Psoas muscle (tissue), 7 donors: ENCODE measurements at regions not wholly inside any gene's neighbourhood (a gene's known extent, or its start where the extent isn't known, plus 50 kb on each side); places are given as distances from the start of the nearest gene placed in this dataset.
"Not testable (repeated sequence)": the region's sequence is repeated elsewhere in the genome, so short reads cannot be mapped to it uniquely, and the experiment has no call there.

Source experiments
- ATAC-seq, 4 donors: fragments of 200-7000 bp; cut with Tn5 transposase; one replicate each; pipeline ENCODE4 v1.9.1; 2020; ENCODE audit warnings: moderate library complexity in 3 of 4, mild to moderate bottlenecking in 2 of 4
- DNase-seq, 2 donors: peaks; one replicate each; pipeline ENCODE4 v3.0.0-alpha.2; 2020
- H3K27ac ChIP-seq: fragments of 200-600 bp; one replicate; pipeline ENCODE4 v1.8.0; 2022
- H3K27me3 ChIP-seq, 3 donors: fragments of 200-600 bp in 1 of 3; one replicate each; pipeline versions ENCODE4 v1.6.1 to v1.8.0; 2013 to 2022; ENCODE audit warnings: low read length in 2 of 3, mild to moderate bottlenecking in 2 of 3, moderate library complexity in 1 of 3; ENCODE audit not compliant: insufficient read depth in 3 of 3
- H3K36me3 ChIP-seq, 2 donors: fragments of 200-600 bp in 1 of 2; one replicate each; pipeline versions ENCODE4 v1.6.1 to v1.8.0; 2013 to 2022; ENCODE audit warnings: low read depth in 1 of 2, mild to moderate bottlenecking in 1 of 2, moderate library complexity in 1 of 2; ENCODE audit not compliant: insufficient read depth in 1 of 2
- H3K4me1 ChIP-seq: fragments of 200-600 bp; one replicate; pipeline ENCODE4 v1.8.0; 2022
- H3K4me3 ChIP-seq: fragments of 200-600 bp; one replicate; pipeline ENCODE4 v1.8.0; 2022; ENCODE audit warnings: mild to moderate bottlenecking
- H3K9me3 ChIP-seq: fragments of 200-600 bp; one replicate; pipeline ENCODE4 v1.8.0; 2022
- CTCF ChIP-seq: fragments of 200-600 bp; IDR thresholded peaks from one replicate; pipeline ENCODE4 v1.8.0; 2022; ENCODE audit warnings: antibody characterized with exemption
- WGBS, 3 donors: extraction: QIAGEN DNeasy Blood & Tissue Kit; methylation state at CpG; one replicate each; pipeline versions ENCODE4 v1.1.6 to v1.1.7; 2013; 5-methylcytosine and 5-hydroxymethylcytosine counted together
- intact Hi-C, 2 donors: fragments of 100-400 bp; cut with DNase I; formaldehyde crosslinking; loops; one replicate each; pipeline versions ENCODE4 v1.11.0 to v1.14.2; 2022
- donor health status: healthy with polysubstance abuse.
- donor health status: DM: no; HTN: no; CAD: no; lungs with moderate emphysema.
- donor health status: Bipolar disorder and iron deficiency.
- donor health status: healthy.
- donor health status: DM: yes; HTN: yes; CAD: no.
- donor health status: DM: no; HTN: no; CAD: no.
- donor health status: DM: yes; HTN: yes; CAD: no.

GRCh38 chr3:61387817-61388216, 136.6 kb upstream of the FHIT start:
- DNase-seq (no peak), ATAC-seq (no peak)
- Histone ChIP-seq H3K27me3 (no peaks in the 10 kb centered on the region), H3K36me3 (no peaks in the 10 kb centered on the region), H3K27ac (no peak overlapping the region), H3K9me3 (no peaks in the 10 kb centered on the region), H3K4me3 (no peak overlapping the region), H3K4me1 (no peaks in the 10 kb centered on the region)
- WGBS, 3 donors, result 71 to 82% (median 76%) methylated on average over 3 of the region's 3 CpGs
- TF ChIP-seq CTCF, result no peak
- intact Hi-C loops, result no loop called here

- H3K36me3 ChIP-seq, H3K4me1 ChIP-seq, intact Hi-C loops, H3K9me3 ChIP-seq, ATAC-seq, H3K27ac ChIP-seq, H3K27me3 ChIP-seq, DNase-seq, H3K4me3 ChIP-seq: not testable (repeated sequence)
- 97 to 99% (median 98%) methylated on average over 19 to 23 of the region's 23 CpGs for WGBS, 3 donors
Observed at GRCh38 chr3:61393480-61393947, 142.3 kb upstream of the FHIT start.

- no peak for DNase-seq
- intact Hi-C loops, result no loop called here
- H3K4me1 ChIP-seq, result no peaks in the 10 kb centered on the region
- no peaks in the 10 kb centered on the region for H3K9me3 ChIP-seq
- H3K4me3 ChIP-seq, result no peak overlapping the region
- no peaks in the 10 kb centered on the region for H3K36me3 ChIP-seq
- no peak overlapping the region for H3K27ac ChIP-seq
- no peak for ATAC-seq
- H3K27me3 ChIP-seq, result no peaks in the 10 kb centered on the region
- 43 to 58% (median 44%) methylated on average over 3 of the region's 3 CpGs for WGBS, 3 donors
- no peak for TF ChIP-seq CTCF
Observed at GRCh38 chr3:61401359-61401758, 150.1 kb upstream of the FHIT start.

- Histone ChIP-seq H3K9me3 (no peaks in the 10 kb centered on the region), H3K27me3 (no peaks in the 10 kb centered on the region)
Observed at GRCh38 chr3:61407397-61407796, 154.0 kb upstream of the PTPRG start.

GRCh38 chr3:61409638-61410037, 151.7 kb upstream of the PTPRG start:
- 59 to 61% (median 61%) methylated on average over 3 of the region's 3 CpGs for WGBS, 3 donors
- ATAC-seq, result no peak
- no peak overlapping the region for H3K27ac ChIP-seq

More at GRCh38 chr3:61407397-61407796, 154.0 kb upstream of the PTPRG start:
- ATAC-seq (no peak), DNase-seq (no peak)
- no peak overlapping the region for H3K27ac ChIP-seq
- no peaks in the 10 kb centered on the region for H3K36me3 ChIP-seq
- H3K4me3 ChIP-seq, result no peak overlapping the region
- H3K4me1 ChIP-seq, result no peaks in the 10 kb centered on the region
- intact Hi-C loops, result no loop called here
- WGBS, 3 donors, result 97 to 100% (median 100%) methylated on average over 1 of the region's 1 CpG
- TF ChIP-seq CTCF, result no peak

GRCh38 chr3:61410358-61410757, 151.0 kb upstream of the PTPRG start:
- intact Hi-C loops, H3K4me1 ChIP-seq, H3K9me3 ChIP-seq, H3K27me3 ChIP-seq, ATAC-seq, H3K27ac ChIP-seq, H3K4me3 ChIP-seq, H3K36me3 ChIP-seq, DNase-seq: not testable (repeated sequence)
- WGBS, 3 donors, result 73 to 82% (median 82%) methylated on average over 4 of the region's 4 CpGs

More at GRCh38 chr3:61409638-61410037, 151.7 kb upstream of the PTPRG start:
- no peaks in the 10 kb centered on the region for H3K4me1 ChIP-seq
- intact Hi-C loops, result no loop called here
- H3K36me3 ChIP-seq, result no peaks in the 10 kb centered on the region
- DNase-seq, result no peak
- no peak for TF ChIP-seq CTCF
- no peaks in the 10 kb centered on the region for H3K9me3 ChIP-seq
- H3K27me3 ChIP-seq, result no peaks in the 10 kb centered on the region
- H3K4me3 ChIP-seq, result no peak overlapping the region
